Stomach (tissue), 8 donors: ENCODE measurements at regions not wholly inside any gene's neighbourhood (a gene's known extent, or its start where the extent isn't known, plus 50 kb on each side); places are given as distances from the start of the nearest gene placed in this dataset.
A peak's percentile ranks its signal among the peaks of the same experiment; 100 is the strongest.

Experiments used
- DNase-seq, 2 donors: peaks; one replicate each; pipeline versions ENCODE4 v3.0.0 to v3.0.0-alpha.2; 2013 to 2019
- H3K27ac ChIP-seq, 5 donors: fragments of 200-600 bp in 4 of 5; sonication (generic) in 4 of 5; one replicate each; pipeline ENCODE4 v1.5.1; 2013 to 2019; ENCODE audit warnings: mild to moderate bottlenecking in 1 of 5, moderate library complexity in 1 of 5
- H3K27me3 ChIP-seq, 3 donors: fragments of 200-600 bp; sonication (generic); one replicate each; pipeline ENCODE4 v1.5.1; 2017 to 2019; ENCODE audit warnings: mixed run types in 1 of 3
- H3K36me3 ChIP-seq, 4 donors: fragments of 200-600 bp; sonication (generic); 1 replicate in 3 of 4; 2 replicates in 1 of 4; pipeline ENCODE4 v1.5.1; 2016 to 2019
- H3K4me1 ChIP-seq, 4 donors: fragments of 200-600 bp; sonication (generic); one replicate each; pipeline ENCODE4 v1.5.1; 2016 to 2019
- H3K4me3 ChIP-seq, 4 donors: fragments of 200-600 bp; sonication (generic) in 3 of 4; one replicate each; pipeline ENCODE4 v1.5.1; 2016 to 2019; ENCODE audit warnings: mild to moderate bottlenecking in 1 of 4
- H3K9me3 ChIP-seq, 4 donors: fragments of 200-600 bp; sonication (generic); one replicate each; pipeline ENCODE4 v1.5.1; 2016 to 2019
- CTCF ChIP-seq, 7 experiments: fragments of 450-650 bp in 4 of 7; fragments of 200-600 bp in 3 of 7; sonication (generic) in 3 of 7; IDR thresholded peaks; one replicate each; pipeline ENCODE4 v1.5.1; 2016 to 2019; ENCODE audit warnings: antibody characterized with exemption in 7 of 7, control low read depth in 2 of 7, mild to moderate bottlenecking in 1 of 7
- EP300 ChIP-seq: sonication (generic); formaldehyde crosslinking; IDR thresholded peaks from one replicate; pipeline ENCODE4 v1.6.1; 2017; ENCODE audit warnings: antibody characterized with exemption
- POLR2A ChIP-seq, 4 donors: fragments of 450-650 bp; IDR thresholded peaks; one replicate each; pipeline ENCODE4 v1.6.1; 2016; ENCODE audit warnings: antibody characterized with exemption in 4 of 4, control low read depth in 2 of 4, mild to moderate bottlenecking in 1 of 4, moderate library complexity in 1 of 4
- POLR2AphosphoS5 ChIP-seq, 3 donors: sonication (generic); formaldehyde crosslinking; IDR thresholded peaks; one replicate each; pipeline ENCODE4 v1.6.1; 2016; ENCODE audit warnings: antibody characterized with exemption in 3 of 3
- WGBS, 5 donors: extraction: QIAGEN DNeasy Blood & Tissue Kit in 3 of 5; methylation state at CpG; one replicate each; pipeline versions ENCODE4 v1.1.5 to v1.1.7; 2013 to 2018; 5-methylcytosine and 5-hydroxymethylcytosine counted together
- intact Hi-C: fragments of 100-400 bp; cut with DNase I; formaldehyde crosslinking; loops from one replicate; pipeline ENCODE4 v1.15.1; 2023; ENCODE audit warnings: low total_unique reads
- donor health status: healthy with polysubstance abuse.
- donor health status: Bipolar disorder and iron deficiency.
- donor health status: healthy.

- Histone ChIP-seq H3K27ac (no peak overlapping the region), H3K36me3 (no peaks in the 10 kb centered on the region), H3K4me3 (no peak overlapping the region), H3K9me3 (no peaks in the 10 kb centered on the region), H3K4me1 (peaks cover 13 to 47% (median 28%) of the 10 kb centered on the region in 4 donors), H3K27me3 (no peaks in the 10 kb centered on the region)
- TF ChIP-seq POLR2A (IDR thresholded peaks at IDR 0.05) = no peak
- TF ChIP-seq EP300 = no peak
- no peak for TF ChIP-seq POLR2AphosphoS5 (IDR thresholded peaks at IDR 0.05)
- no peak for TF ChIP-seq CTCF (IDR thresholded peaks at IDR 0.05)
- DNase-seq = no peak
- intact Hi-C loops = no loop called here
These were observed 172.7 kb downstream of the BTC start for GRCh38 chr4:74621616-74622015.

- no peaks in the 10 kb centered on the region for H3K9me3 ChIP-seq
- no peak overlapping the region for H3K27ac ChIP-seq
- H3K27me3 ChIP-seq = no peaks in the 10 kb centered on the region
- peak in 1 of 2 donors; percentile 62 for DNase-seq
- H3K4me1 ChIP-seq = peaks cover 13 to 52% (median 26%) of the 10 kb centered on the region in 4 donors
- no peaks in the 10 kb centered on the region for H3K36me3 ChIP-seq
- 16 to 36% (median 28%) methylated on average over 3 of the region's 3 CpGs for WGBS, 5 donors
- no peak overlapping the region for H3K4me3 ChIP-seq
- TF ChIP-seq POLR2AphosphoS5 (IDR thresholded peaks at IDR 0.05) (peak in 1 of 3 donors; percentile 29), POLR2A (IDR thresholded peaks at IDR 0.05) (no peak), EP300 (no peak), CTCF (IDR thresholded peaks at IDR 0.05) (peak in 4 of 7 experiments; percentile 36 to 55 (median 41))
- intact Hi-C loops = no loop called here
These were observed 171.3 kb downstream of the BTC start for GRCh38 chr4:74623041-74623440.

- TF ChIP-seq POLR2AphosphoS5 (IDR thresholded peaks at IDR 0.05) = peak in 1 of 3 donors; percentile 3
- no peak for TF ChIP-seq CTCF (IDR thresholded peaks at IDR 0.05)
- H3K4me1 ChIP-seq = peaks cover 8 to 39% (median 16%) of the 10 kb centered on the region in 4 donors
- intact Hi-C loops = no loop called here
- H3K36me3 ChIP-seq = no peaks in the 10 kb centered on the region
- H3K27me3 ChIP-seq = no peaks in the 10 kb centered on the region
- 44 to 66% (median 54%) methylated on average over 5 of the region's 5 CpGs for WGBS, 5 donors
- peak overlapping the region in 2 of 5 donors; percentile 50 to 53 for H3K27ac ChIP-seq
- H3K9me3 ChIP-seq = no peaks in the 10 kb centered on the region
- peak in 1 of 2 donors; percentile 55 for DNase-seq
- H3K4me3 ChIP-seq = no peak overlapping the region
These were observed 169.8 kb downstream of the BTC start for GRCh38 chr4:74624351-74625151.

- no peaks in the 10 kb centered on the region for H3K36me3 ChIP-seq
- intact Hi-C loops = no loop called here
- TF ChIP-seq EP300 = no peak
- TF ChIP-seq CTCF (IDR thresholded peaks at IDR 0.05) = no peak
- TF ChIP-seq POLR2AphosphoS5 (IDR thresholded peaks at IDR 0.05) = no peak
- no peak for TF ChIP-seq POLR2A (IDR thresholded peaks at IDR 0.05)
- no peaks in the 10 kb centered on the region for H3K9me3 ChIP-seq
- H3K27ac ChIP-seq = no peak overlapping the region
- no peak for DNase-seq
- 48 to 58% (median 54%) methylated on average over 1 of the region's 1 CpG for WGBS, 5 donors
- H3K4me1 ChIP-seq = peaks cover 6 to 28% (median 8%) of the 10 kb centered on the region in 4 donors
- no peak overlapping the region for H3K4me3 ChIP-seq
- no peaks in the 10 kb centered on the region for H3K27me3 ChIP-seq
These were observed 168.3 kb downstream of the BTC start for GRCh38 chr4:74625981-74626380.
